Cardiac fibroblast (primary cell): ENCODE measurements at regions not wholly inside any gene's neighbourhood (a gene's known extent, or its start where the extent isn't known, plus 50 kb on each side); places are given as distances from the start of the nearest gene placed in this dataset.

Source experiments
- DNase-seq, 2 donors: peaks; one replicate each; pipeline versions ENCODE4 v3.0.0 to v3.0.0-alpha.2; 2010; ENCODE audit warnings: low read depth in 2 of 2
- H3K4me3 ChIP-seq, 2 donors: replicated peaks in 1 of 2; 1 replicate in 1 of 2; 2 replicates in 1 of 2; pipeline ENCODE4 v1.5.1; 2011; ENCODE audit warnings: low read depth in 2 of 2, low read length in 2 of 2, mild to moderate bottlenecking in 2 of 2, moderate library complexity in 1 of 2
- TF ChIP-seq, protein P1 (sequence below): IDR thresholded peaks from one replicate; pipeline ENCODE4 v1.5.1; 2011; ENCODE audit warnings: low read depth, mild to moderate bottlenecking, low read length, inconsistent platforms

DNA sequence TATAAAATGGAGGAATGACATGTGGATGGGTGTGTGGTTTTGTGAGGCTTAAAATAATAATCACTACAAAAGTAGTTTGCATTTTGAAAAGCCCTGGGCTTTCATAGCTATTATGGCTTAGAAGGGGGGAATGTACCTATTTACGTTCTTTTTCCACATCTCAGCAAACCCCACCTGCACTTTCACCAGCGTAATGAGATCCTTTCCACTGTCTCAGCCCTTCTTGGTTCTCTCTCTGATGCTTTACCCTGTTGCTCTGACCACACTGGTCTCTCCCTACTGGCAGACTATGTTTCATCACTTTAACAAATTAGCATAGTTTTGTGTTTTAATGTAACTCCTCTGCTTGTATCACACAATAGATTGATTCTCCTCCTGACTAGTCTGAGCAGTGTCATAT lies 234.6 kb downstream of the DMRT2 start:
- H3K4me3 ChIP-seq, result no peak overlapping the region
- no peak for DNase-seq
- TF ChIP-seq, protein P1, sequence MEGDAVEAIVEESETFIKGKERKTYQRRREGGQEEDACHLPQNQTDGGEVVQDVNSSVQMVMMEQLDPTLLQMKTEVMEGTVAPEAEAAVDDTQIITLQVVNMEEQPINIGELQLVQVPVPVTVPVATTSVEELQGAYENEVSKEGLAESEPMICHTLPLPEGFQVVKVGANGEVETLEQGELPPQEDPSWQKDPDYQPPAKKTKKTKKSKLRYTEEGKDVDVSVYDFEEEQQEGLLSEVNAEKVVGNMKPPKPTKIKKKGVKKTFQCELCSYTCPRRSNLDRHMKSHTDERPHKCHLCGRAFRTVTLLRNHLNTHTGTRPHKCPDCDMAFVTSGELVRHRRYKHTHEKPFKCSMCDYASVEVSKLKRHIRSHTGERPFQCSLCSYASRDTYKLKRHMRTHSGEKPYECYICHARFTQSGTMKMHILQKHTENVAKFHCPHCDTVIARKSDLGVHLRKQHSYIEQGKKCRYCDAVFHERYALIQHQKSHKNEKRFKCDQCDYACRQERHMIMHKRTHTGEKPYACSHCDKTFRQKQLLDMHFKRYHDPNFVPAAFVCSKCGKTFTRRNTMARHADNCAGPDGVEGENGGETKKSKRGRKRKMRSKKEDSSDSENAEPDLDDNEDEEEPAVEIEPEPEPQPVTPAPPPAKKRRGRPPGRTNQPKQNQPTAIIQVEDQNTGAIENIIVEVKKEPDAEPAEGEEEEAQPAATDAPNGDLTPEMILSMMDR, result no peak

DNA sequence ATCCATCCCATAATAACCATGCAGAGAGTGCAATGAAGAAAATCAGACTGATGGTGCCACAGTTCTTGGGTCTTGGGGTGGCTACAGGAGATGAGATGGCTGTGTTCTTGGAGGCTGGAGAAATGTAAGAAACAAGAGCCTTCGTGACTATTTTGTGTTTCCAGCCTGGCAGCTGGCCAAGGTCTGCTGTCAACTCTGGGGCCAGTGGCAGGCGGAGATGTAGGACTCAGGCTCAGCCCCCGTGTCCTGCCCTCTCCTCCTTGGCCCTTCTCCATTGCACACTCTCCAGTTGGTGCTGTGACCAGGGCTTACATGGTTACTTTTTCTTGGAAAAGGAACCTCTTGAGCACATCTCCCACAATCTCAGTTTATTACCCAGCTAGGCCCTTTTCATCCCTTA lies 235.4 kb downstream of the DMRT2 start:
- no peak overlapping the region for H3K4me3 ChIP-seq
- TF ChIP-seq, protein P1, result no peak
- DNase-seq, result no peak

DNA sequence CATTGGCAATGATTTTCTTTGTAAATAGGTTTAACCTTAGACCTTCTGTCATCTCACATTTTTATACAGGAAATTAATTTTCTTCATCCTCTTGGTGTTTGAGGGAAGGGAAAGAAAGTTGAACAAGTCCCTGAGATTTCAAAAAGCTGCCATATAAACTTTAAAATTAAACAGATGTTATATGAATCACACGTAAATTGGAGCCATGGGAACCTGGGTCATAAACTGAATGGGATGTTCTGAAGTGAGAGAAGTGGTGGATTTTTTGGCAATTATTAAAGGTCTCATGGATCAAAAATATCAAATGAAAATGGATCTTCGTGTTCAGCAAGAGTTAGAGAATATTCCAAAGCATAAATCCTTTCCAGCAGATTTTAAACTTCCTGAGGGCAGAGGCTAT lies 242.2 kb downstream of the DMRT2 start:
- no peak overlapping the region for H3K4me3 ChIP-seq
- TF ChIP-seq, protein P1, result no peak
- DNase-seq, result no peak

DNA sequence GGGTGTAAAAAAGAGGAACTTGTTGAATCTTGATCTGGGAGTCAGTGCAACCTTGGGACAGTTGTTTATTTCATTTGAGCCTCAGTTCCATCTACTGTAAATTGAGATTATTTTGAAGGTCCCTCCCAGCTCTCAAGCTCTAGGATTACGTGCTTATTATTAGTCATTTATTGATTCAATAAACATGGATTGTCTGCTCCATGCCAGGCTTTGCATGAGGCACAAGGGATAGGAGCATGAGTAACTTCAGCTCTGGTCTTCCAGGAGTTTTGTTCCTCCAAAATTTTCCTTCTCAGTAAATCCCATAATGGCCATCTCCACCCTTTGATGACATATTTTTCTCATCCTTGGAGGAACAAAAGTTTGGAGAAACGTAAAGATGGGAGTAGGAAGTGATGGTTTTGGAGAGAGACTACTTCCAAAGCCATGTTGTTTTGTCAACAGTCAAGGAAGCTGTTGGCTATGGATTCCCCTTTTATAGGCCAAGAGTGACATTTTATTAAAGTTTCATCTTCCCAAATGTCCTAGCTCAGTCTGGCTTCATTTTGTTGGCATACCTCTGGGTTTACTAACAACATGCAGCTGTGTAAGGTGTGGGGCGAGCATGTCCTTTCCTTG lies 244.6 kb downstream of the DMRT2 start:
- no peak for DNase-seq
- no peak overlapping the region for H3K4me3 ChIP-seq
- TF ChIP-seq, protein P1, result no peak

DNA sequence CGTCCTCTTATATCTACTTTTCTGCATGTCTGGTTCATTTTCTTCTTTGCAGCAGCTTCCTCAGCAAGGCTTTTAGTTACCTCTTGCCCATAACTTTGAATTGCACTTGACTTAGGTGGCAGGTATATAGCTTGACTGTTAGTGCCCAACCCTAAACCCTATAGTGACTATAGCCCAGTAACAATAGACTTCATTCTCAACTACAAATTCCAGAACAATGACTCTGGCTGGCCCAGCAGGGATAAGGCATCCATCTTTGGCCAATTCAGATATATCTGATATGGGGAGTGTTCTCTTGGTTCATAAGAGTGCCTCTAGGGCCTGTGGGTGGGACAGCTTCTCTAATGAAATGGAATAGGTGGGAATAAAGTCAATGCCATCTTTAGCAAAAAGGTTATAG lies 246.2 kb downstream of the DMRT2 start:
- no peak overlapping the region for H3K4me3 ChIP-seq
- DNase-seq, result no peak
- TF ChIP-seq, protein P1, result no peak

DNA sequence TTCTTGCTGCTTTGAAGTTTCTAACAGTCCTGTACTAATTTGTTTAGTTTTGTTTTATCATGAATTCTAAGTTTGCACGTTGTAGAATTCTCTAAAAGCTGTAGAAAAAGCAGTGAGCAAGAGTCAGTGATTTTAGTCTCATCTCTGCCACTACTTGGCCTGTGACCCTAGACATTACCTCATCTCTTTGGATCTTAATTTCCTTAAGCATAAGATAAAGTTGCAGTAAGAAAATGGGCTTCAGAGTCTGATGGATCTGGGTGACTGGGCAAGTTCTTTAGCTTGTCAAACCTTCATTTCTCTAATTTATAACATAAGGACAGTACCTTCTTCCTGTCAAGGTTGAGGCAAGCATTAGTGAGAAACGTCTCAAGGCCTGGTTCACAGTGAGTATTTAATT lies 247.9 kb downstream of the DMRT2 start:
- H3K4me3 ChIP-seq, result no peak overlapping the region
- TF ChIP-seq, protein P1, result no peak
- no peak for DNase-seq

DNA sequence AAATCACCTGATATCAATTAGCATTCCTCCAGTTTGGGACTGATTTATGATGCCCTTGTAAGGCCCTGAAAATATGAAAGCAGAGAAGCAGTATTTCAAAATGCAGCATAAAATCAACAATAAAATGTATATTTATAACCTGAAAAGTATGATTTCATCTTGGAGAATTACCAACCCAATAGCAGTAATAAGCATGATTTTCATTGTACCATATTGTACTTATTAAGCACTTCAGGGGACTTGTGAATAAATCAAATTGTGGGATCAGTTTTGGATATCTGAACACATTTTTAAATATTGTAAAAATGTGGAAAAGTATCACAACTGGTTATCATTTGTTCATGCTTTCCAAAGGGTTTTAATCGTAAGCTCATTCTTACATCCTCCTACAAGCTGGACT lies 250.8 kb downstream of the DMRT2 start:
- H3K4me3 ChIP-seq, result no peak overlapping the region
- no peak for DNase-seq
- TF ChIP-seq, protein P1, result no peak
